ENCODE measurements at regions not wholly inside any gene's neighbourhood (a gene's known extent, or its start where the extent isn't known, plus 50 kb on each side); places are given as distances from the start of the nearest gene placed in this dataset.

GRCh38 chr12:90029317-90029716 lies 320.7 kb upstream of the ATP2B1 start:
- DNase-seq (ENCODE audit: low spot score), result no peak

GRCh38 chr12:90028635-90029051 lies 320.0 kb upstream of the ATP2B1 start:
- no peak for DNase-seq (ENCODE audit: low spot score)

- DNase-seq (ENCODE audit: low spot score), result no peak
Measured at GRCh38 chr12:90027889-90028634, 319.4 kb upstream of the ATP2B1 start.

GRCh38 chr12:90027041-90027440 lies 318.4 kb upstream of the ATP2B1 start:
- DNase-seq (ENCODE audit: low spot score), result no peak

GRCh38 chr12:90026516-90026915 lies 317.9 kb upstream of the ATP2B1 start:
- DNase-seq (ENCODE audit: low spot score), result no peak

GRCh38 chr12:90024262-90024661 lies 315.6 kb upstream of the ATP2B1 start:
- no peak for DNase-seq (ENCODE audit: low spot score)

- no peak for DNase-seq (ENCODE audit: low spot score)
Measured at GRCh38 chr12:90023207-90023900, 314.7 kb upstream of the ATP2B1 start.

- no peak for DNase-seq (ENCODE audit: low spot score)
Measured at GRCh38 chr12:90021795-90022440, 313.3 kb upstream of the ATP2B1 start.

- DNase-seq (ENCODE audit: low spot score), result no peak
Measured at GRCh38 chr12:90020881-90021280, 312.2 kb upstream of the ATP2B1 start.

GRCh38 chr12:90020436-90020835 lies 311.8 kb upstream of the ATP2B1 start:
- no peak for DNase-seq (ENCODE audit: low spot score)

GRCh38 chr12:90020014-90020413 lies 311.4 kb upstream of the ATP2B1 start:
- no peak for DNase-seq (ENCODE audit: low spot score)

GRCh38 chr12:90017316-90017715 lies 308.7 kb upstream of the ATP2B1 start:
- no peak for DNase-seq (ENCODE audit: low spot score)

- no peak for DNase-seq (ENCODE audit: low spot score)
Measured at GRCh38 chr12:90015228-90015627, 306.6 kb upstream of the ATP2B1 start.

GRCh38 chr12:90013409-90013808 lies 304.8 kb upstream of the ATP2B1 start:
- DNase-seq (ENCODE audit: low spot score), result peak; percentile 20

GRCh38 chr12:90010089-90010488 lies 301.5 kb upstream of the ATP2B1 start:
- no peak for DNase-seq (ENCODE audit: low spot score)

GRCh38 chr12:90008277-90008676 lies 299.6 kb upstream of the ATP2B1 start:
- no peak for DNase-seq (ENCODE audit: low spot score)

- DNase-seq (ENCODE audit: low spot score), result no peak
Measured at GRCh38 chr12:90004319-90005074, 295.9 kb upstream of the ATP2B1 start.

- no peak for DNase-seq (ENCODE audit: low spot score)
Measured at GRCh38 chr12:90003688-90004087, 295.1 kb upstream of the ATP2B1 start.

- DNase-seq (ENCODE audit: low spot score), result no peak
Measured at GRCh38 chr12:90000721-90001120, 292.1 kb upstream of the ATP2B1 start.

GRCh38 chr12:89999699-90000505 lies 291.3 kb upstream of the ATP2B1 start:
- DNase-seq (ENCODE audit: low spot score), result no peak

GRCh38 chr12:89995870-89996269 lies 287.2 kb upstream of the ATP2B1 start:
- no peak for DNase-seq (ENCODE audit: low spot score)

GRCh38 chr12:89994911-89995310 lies 286.3 kb upstream of the ATP2B1 start:
- no peak for DNase-seq (ENCODE audit: low spot score)

All from HuH-7 (cell line).